ENCODE measurements at regions not wholly inside any gene's neighbourhood (a gene's known extent, or its start where the extent isn't known, plus 50 kb on each side); places are given as distances from the start of the nearest gene placed in this dataset.

DNA sequence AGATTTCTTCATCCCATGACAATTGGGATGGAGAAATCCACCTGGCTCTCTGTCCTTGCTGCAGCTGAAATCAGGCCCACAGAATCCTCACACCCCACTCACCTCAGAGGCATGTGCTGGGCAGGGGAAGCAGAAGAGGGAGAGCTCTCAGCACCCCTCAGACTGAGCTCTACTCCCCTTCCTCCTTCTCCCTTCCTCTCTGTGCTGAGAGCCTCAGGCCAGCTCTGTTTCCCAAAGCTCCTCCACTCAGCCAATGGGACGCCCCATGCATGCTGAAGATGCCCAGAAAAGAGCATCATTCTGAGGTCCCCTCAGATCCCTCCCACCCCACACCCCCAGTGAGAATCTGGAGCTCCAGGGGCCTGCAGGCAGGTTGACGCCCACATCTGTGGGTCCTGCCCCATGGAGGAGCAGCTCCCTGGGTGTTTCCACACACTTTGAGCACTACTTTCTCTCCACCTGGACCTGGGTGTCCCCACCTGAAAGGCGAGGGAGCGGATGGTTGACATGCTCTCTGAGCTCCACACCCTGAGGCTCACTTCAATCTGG is 637.7 kb upstream of the ID2 start:
- Histone ChIP-seq H3F3A (ENCODE audit: low read depth) (no peaks in the 10 kb centered on the region), H3K9ac (ENCODE audit: low read depth, low read length, poor library complexity, severe bottlenecking) (no peak overlapping the region), H4K20me1 (ENCODE audit: insufficient read depth, low read length, poor library complexity, severe bottlenecking) (no peaks in the 10 kb centered on the region), H3K36me3 (ENCODE audit: insufficient read depth, low read length) (no peaks in the 10 kb centered on the region), H3K79me2 (ENCODE audit: insufficient read depth, low read length) (no peaks in the 10 kb centered on the region), H3K4me1 (ENCODE audit: insufficient read depth, low read length, poor library complexity, severe bottlenecking) (no peaks in the 10 kb centered on the region), H3K9me3 (ENCODE audit: insufficient read depth, low read depth, low read length) (no peaks in the 10 kb centered on the region), H2AFZ (ENCODE audit: low read length) (no peak overlapping the region), H3K4me3 (ENCODE audit: low read length, poor library complexity, severe bottlenecking) (no peak overlapping the region), H3K27me3 (ENCODE audit: insufficient read depth, low read length, poor library complexity, severe bottlenecking) (no peaks in the 10 kb centered on the region), H3K4me2 (ENCODE audit: low read depth, low read length, poor library complexity, severe bottlenecking) (no peak overlapping the region), H3K9me2 (replicated peaks; ENCODE audit: low read depth, low read length) (no peaks in the 10 kb centered on the region)
- no peak for TF ChIP-seq EZH2phosphoT487 (IDR thresholded peaks at IDR 0.05; ENCODE audit: borderline replicate concordance)
- TF ChIP-seq, protein P1, sequence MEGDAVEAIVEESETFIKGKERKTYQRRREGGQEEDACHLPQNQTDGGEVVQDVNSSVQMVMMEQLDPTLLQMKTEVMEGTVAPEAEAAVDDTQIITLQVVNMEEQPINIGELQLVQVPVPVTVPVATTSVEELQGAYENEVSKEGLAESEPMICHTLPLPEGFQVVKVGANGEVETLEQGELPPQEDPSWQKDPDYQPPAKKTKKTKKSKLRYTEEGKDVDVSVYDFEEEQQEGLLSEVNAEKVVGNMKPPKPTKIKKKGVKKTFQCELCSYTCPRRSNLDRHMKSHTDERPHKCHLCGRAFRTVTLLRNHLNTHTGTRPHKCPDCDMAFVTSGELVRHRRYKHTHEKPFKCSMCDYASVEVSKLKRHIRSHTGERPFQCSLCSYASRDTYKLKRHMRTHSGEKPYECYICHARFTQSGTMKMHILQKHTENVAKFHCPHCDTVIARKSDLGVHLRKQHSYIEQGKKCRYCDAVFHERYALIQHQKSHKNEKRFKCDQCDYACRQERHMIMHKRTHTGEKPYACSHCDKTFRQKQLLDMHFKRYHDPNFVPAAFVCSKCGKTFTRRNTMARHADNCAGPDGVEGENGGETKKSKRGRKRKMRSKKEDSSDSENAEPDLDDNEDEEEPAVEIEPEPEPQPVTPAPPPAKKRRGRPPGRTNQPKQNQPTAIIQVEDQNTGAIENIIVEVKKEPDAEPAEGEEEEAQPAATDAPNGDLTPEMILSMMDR (conservative IDR thresholded peaks at IDR 0.05; ENCODE audit: low read length): no peak

DNA sequence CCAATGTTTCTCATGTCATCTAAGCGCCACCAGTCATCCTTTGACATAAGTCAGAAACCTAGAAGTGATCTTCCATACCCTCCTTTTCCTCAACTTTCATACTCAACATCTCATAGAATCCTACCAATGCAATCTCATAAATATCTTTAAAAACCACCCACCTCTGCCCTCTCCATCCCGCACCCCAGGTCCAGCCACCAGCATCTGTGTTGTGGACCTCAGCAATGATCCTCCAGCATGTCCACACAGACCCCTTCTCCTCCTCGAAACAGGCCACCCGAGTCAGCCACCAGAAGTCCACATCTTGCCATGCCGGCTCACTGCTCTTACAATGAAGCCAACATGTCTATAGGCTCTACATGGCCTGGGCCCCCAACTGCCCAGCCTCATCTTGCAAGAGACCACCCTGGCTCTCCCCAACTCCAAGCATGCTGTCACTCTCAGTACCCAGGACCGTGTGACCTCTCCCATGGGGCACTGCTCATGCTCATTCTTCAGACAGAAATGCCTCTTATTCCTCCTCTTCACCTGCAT is 636.7 kb upstream of the ID2 start:
- no peaks in the 10 kb centered on the region for H3F3A ChIP-seq (ENCODE audit: low read depth)
- H3K36me3 ChIP-seq (ENCODE audit: insufficient read depth, low read length): no peaks in the 10 kb centered on the region
- H3K9ac ChIP-seq (ENCODE audit: low read depth, low read length, poor library complexity, severe bottlenecking): no peak overlapping the region
- no peak overlapping the region for H3K4me3 ChIP-seq (ENCODE audit: low read length, poor library complexity, severe bottlenecking)
- no peaks in the 10 kb centered on the region for H4K20me1 ChIP-seq (ENCODE audit: insufficient read depth, low read length, poor library complexity, severe bottlenecking)
- TF ChIP-seq, protein P1 (conservative IDR thresholded peaks at IDR 0.05; ENCODE audit: low read length): no peak
- no peak for TF ChIP-seq EZH2phosphoT487 (IDR thresholded peaks at IDR 0.05; ENCODE audit: borderline replicate concordance)
- H3K27me3 ChIP-seq (ENCODE audit: insufficient read depth, low read length, poor library complexity, severe bottlenecking): no peaks in the 10 kb centered on the region
- no peaks in the 10 kb centered on the region for H3K9me2 ChIP-seq (replicated peaks; ENCODE audit: low read depth, low read length)
- H3K4me1 ChIP-seq (ENCODE audit: insufficient read depth, low read length, poor library complexity, severe bottlenecking): no peaks in the 10 kb centered on the region
- no peak overlapping the region for H3K4me2 ChIP-seq (ENCODE audit: low read depth, low read length, poor library complexity, severe bottlenecking)
- no peaks in the 10 kb centered on the region for H3K79me2 ChIP-seq (ENCODE audit: insufficient read depth, low read length)
- H3K9me3 ChIP-seq (ENCODE audit: insufficient read depth, low read depth, low read length): no peaks in the 10 kb centered on the region
- no peak overlapping the region for H2AFZ ChIP-seq (ENCODE audit: low read length)

DNA sequence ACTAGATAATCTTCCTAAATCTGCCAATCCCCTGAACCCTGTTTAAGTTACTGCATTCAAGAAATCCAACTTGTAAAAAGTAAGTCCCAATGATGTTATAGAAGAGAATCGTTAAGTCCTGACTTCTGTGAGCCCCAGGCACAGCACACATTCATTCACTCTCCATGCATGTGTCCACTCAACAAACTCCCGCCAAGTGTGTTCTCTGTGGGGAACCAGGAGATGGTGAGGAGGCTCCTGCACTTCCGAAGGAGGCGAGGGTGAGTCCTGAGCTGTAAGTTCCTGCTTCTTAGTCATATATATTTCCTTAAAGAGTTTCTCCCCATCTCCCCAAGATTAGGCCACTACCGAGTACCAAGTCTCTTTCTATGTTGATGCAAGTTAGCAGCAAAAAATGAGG is 635.0 kb upstream of the ID2 start:
- no peak overlapping the region for H3K4me3 ChIP-seq (ENCODE audit: low read length, poor library complexity, severe bottlenecking)
- H3K4me1 ChIP-seq (ENCODE audit: insufficient read depth, low read length, poor library complexity, severe bottlenecking): no peaks in the 10 kb centered on the region
- no peak overlapping the region for H3K9ac ChIP-seq (ENCODE audit: low read depth, low read length, poor library complexity, severe bottlenecking)
- H3F3A ChIP-seq (ENCODE audit: low read depth): no peaks in the 10 kb centered on the region
- no peaks in the 10 kb centered on the region for H3K27me3 ChIP-seq (ENCODE audit: insufficient read depth, low read length, poor library complexity, severe bottlenecking)
- TF ChIP-seq, protein P1 (conservative IDR thresholded peaks at IDR 0.05; ENCODE audit: low read length): no peak
- TF ChIP-seq EZH2phosphoT487 (IDR thresholded peaks at IDR 0.05; ENCODE audit: borderline replicate concordance): no peak
- no peak overlapping the region for H3K4me2 ChIP-seq (ENCODE audit: low read depth, low read length, poor library complexity, severe bottlenecking)
- H3K79me2 ChIP-seq (ENCODE audit: insufficient read depth, low read length): no peaks in the 10 kb centered on the region
- no peaks in the 10 kb centered on the region for H3K9me3 ChIP-seq (ENCODE audit: insufficient read depth, low read depth, low read length)
- no peak overlapping the region for H2AFZ ChIP-seq (ENCODE audit: low read length)
- H3K9me2 ChIP-seq (replicated peaks; ENCODE audit: low read depth, low read length): no peaks in the 10 kb centered on the region
- H4K20me1 ChIP-seq (ENCODE audit: insufficient read depth, low read length, poor library complexity, severe bottlenecking): no peaks in the 10 kb centered on the region
- no peaks in the 10 kb centered on the region for H3K36me3 ChIP-seq (ENCODE audit: insufficient read depth, low read length)

Measured in Loucy (cell line).